Osteocyte (in vitro differentiated cells): ENCODE measurements at regions not wholly inside any gene's neighbourhood (a gene's known extent, or its start where the extent isn't known, plus 50 kb on each side); places are given as distances from the start of the nearest gene placed in this dataset.
"Not testable (repeated sequence)": the region's sequence is repeated elsewhere in the genome, so short reads cannot be mapped to it uniquely, and the experiment has no call there.

Source experiments
- DNase-seq: peaks from one replicate; pipeline ENCODE4 v3.0.0; 2021; ENCODE audit warnings: mixed read lengths; ENCODE audit not compliant: unreplicated experiment; ENCODE audit errors: extremely low spot score
- H3K27ac Mint-ChIP-seq: one replicate; pipeline ENCODE4 v1.8.0; 2021; ENCODE audit warnings: mild to moderate bottlenecking, mixed read lengths; ENCODE audit not compliant: unreplicated experiment
- H3K27me3 Mint-ChIP-seq: one replicate; pipeline ENCODE4 v1.8.0; 2021; ENCODE audit warnings: mixed read lengths; ENCODE audit not compliant: unreplicated experiment
- H3K36me3 Mint-ChIP-seq: one replicate; pipeline ENCODE4 v1.8.0; 2021; ENCODE audit warnings: mixed read lengths; ENCODE audit not compliant: unreplicated experiment
- H3K4me1 Mint-ChIP-seq: one replicate; pipeline ENCODE4 v1.8.0; 2021; ENCODE audit warnings: mixed read lengths; ENCODE audit not compliant: unreplicated experiment
- H3K4me3 Mint-ChIP-seq: one replicate; pipeline ENCODE4 v1.8.0; 2021; ENCODE audit warnings: mild to moderate bottlenecking, moderate library complexity, mixed read lengths; ENCODE audit not compliant: unreplicated experiment
- H3K9me3 Mint-ChIP-seq: one replicate; pipeline ENCODE4 v1.8.0; 2021; ENCODE audit warnings: mixed read lengths; ENCODE audit not compliant: unreplicated experiment
- CTCF ChIP-seq: fragments of 200-600 bp; sonication (generic); IDR thresholded peaks from 2 replicates; pipeline ENCODE4 v1.5.0; 2021; ENCODE audit warnings: antibody characterized with exemption, mild to moderate bottlenecking, moderate library complexity

DNA sequence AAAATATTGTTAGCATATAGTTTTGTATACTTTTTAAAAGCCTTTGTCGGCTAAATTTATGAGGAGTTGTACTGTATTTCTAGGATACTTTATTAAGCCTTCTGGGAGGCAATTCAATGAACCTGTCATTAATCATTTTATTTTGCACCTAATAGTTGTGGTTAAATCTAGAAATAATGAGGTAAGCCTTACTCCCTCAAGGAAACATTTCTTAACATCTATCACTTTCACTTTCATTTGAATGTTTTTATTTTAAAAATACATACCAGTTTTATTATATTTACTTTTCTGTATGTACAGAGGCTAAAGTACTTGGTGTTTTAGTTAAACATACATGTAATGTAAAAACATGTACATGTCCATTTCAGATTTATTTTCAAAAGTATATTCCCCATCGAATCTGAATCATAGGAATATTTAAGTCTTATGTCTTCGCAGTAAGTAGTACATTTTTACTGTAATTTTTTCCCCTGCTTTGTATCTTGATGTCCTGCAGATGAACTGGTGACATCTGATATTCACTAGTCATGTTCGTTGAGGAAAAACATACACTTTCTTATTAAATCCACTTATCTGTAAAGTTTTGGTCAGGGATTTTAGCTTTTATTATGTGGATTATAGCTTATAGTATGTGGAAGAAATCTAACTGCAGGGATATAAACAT is 82.8 kb downstream of the DISP1 start:
- Mint-ChIP-seq H3K9me3 (no peaks in the 10 kb centered on the region), H3K36me3 (peaks cover 2% of the 10 kb centered on the region), H3K4me3 (peak overlapping the region; percentile 43), H3K4me1 (peaks cover 15% of the 10 kb centered on the region), H3K27me3 (no peaks in the 10 kb centered on the region), H3K27ac (peak overlapping the region; percentile 83)
- no peak for TF ChIP-seq CTCF
- no peak for DNase-seq

- H3K27ac Mint-ChIP-seq: peak overlapping the region; percentile 83
- H3K4me1 Mint-ChIP-seq: peaks cover 15% of the 10 kb centered on the region
- no peaks in the 10 kb centered on the region for H3K9me3 Mint-ChIP-seq
- no peak for DNase-seq
- TF ChIP-seq CTCF: no peak
- H3K27me3 Mint-ChIP-seq: no peaks in the 10 kb centered on the region
- peak overlapping the region; percentile 43 for H3K4me3 Mint-ChIP-seq
- H3K36me3 Mint-ChIP-seq: peaks cover 2% of the 10 kb centered on the region
Observed at GRCh38 chr1:222898191-222898527, 83.3 kb downstream of the DISP1 start.

- Mint-ChIP-seq H3K9me3 (no peaks in the 10 kb centered on the region), H3K36me3 (peaks cover 2% of the 10 kb centered on the region), H3K27me3 (no peaks in the 10 kb centered on the region), H3K27ac (no peak overlapping the region), H3K4me1 (peaks cover 15% of the 10 kb centered on the region), H3K4me3 (no peak overlapping the region)
- TF ChIP-seq CTCF: no peak
- DNase-seq: no peak
Observed at GRCh38 chr1:222899471-222899870, 84.6 kb downstream of the DISP1 start.

GRCh38 chr1:222904451-222904850 is 89.6 kb downstream of the DISP1 start:
- H3K4me1 Mint-ChIP-seq: peaks cover under 1% of the 10 kb centered on the region
- H3K27ac Mint-ChIP-seq: no peak overlapping the region
- no peak for TF ChIP-seq CTCF
- no peaks in the 10 kb centered on the region for H3K27me3 Mint-ChIP-seq
- no peaks in the 10 kb centered on the region for H3K9me3 Mint-ChIP-seq
- no peak for DNase-seq
- peaks cover 2% of the 10 kb centered on the region for H3K36me3 Mint-ChIP-seq
- no peak overlapping the region for H3K4me3 Mint-ChIP-seq

DNA sequence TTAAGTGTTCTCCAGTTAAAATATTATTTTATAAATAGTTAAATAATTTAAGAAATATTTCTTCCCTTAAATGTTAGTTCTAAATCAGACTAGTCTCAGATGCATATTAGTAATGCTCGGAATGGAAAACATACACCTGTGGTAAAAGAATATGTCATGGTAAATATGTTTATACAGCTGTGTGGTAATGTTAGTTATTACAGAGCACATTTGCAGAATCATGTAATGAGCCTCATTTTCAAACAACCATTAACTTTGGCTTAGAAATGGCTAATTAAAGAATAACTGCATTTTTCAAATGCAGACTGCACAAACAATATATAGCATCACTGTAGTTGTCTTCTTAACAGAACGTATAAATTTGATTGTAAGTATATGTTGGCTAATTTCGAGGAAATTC is 90.3 kb downstream of the DISP1 start:
- Mint-ChIP-seq H3K4me1 (peaks cover 2% of the 10 kb centered on the region), H3K4me3 (no peak overlapping the region), H3K9me3 (no peaks in the 10 kb centered on the region), H3K36me3 (peaks cover 2% of the 10 kb centered on the region), H3K27ac (no peak overlapping the region), H3K27me3 (no peaks in the 10 kb centered on the region)
- no peak for TF ChIP-seq CTCF
- DNase-seq: no peak

DNA sequence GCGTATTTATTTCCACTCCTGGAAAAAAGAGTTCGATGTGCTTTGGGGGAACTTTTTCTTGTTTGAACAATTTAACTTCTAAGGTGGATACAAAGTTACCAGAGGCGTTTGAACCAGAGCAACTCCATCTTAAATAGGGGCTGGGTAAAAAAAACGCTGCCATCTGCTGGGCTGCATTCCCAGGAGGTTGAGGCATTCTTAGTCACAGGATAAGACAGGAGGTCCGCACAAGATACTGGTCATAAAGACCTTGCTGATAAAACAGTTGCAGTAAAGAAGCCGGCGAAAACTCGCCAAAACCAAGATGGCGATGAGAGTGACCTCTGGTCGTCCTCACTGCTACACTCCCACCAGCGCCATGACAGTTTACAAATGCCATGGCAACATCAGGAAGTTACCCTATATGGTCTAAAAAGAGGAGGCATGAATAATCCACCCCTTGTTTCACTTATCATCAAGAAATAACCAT is 91.5 kb downstream of the DISP1 start:
- H3K4me1 Mint-ChIP-seq, H3K9me3 Mint-ChIP-seq, DNase-seq, H3K36me3 Mint-ChIP-seq, H3K27ac Mint-ChIP-seq, H3K27me3 Mint-ChIP-seq, H3K4me3 Mint-ChIP-seq: not testable (repeated sequence)
